NCI-H526 treated with DMSO at 0.1 percent for 48 hours (cell line): ENCODE measurements at regions not wholly inside any gene's neighbourhood (a gene's known extent, or its start where the extent isn't known, plus 50 kb on each side); places are given as distances from the start of the nearest gene placed in this dataset.
"Not testable (repeated sequence)": the region's sequence is repeated elsewhere in the genome, so short reads cannot be mapped to it uniquely, and the experiment has no call there.

Source experiments
- DNase-seq: peaks from one replicate; lab custom pipeline; 2025; lab: John Stamatoyannopoulos, UW

DNA sequence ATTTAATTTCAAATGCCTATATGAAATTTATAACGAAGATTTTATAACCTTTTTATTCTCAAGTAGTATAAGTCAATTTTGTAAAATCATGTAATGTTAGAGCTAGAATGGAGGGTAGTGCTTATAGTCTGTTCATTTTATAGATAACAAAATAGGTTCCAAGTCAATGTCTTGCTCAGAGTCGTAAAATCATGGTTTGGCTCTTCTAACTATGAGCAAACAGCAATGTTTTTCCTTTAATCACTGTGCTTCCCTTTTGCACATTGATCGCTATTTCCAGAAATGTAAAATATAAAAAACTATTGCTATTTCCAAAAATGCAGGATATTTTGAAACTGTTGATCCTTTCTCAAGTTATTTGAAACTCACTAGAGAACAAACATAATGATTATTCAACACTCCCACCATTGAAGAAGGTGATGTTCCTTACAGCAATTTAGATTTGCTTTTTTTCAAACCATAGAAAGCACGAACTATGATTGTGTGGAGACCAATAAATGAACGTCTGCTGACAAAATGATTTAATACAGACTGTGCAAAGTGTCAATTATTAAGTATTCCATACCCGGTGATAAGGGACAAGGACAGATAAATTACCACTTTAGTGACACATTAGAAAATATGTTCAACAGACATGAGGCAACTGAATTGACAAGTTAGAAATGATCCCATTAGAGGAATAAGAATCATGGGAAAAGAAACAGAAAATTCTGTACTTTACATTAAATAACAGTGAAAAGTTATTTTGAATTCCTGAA lies 412.1 kb upstream of the TECRL start:
- no peak for DNase-seq

DNA sequence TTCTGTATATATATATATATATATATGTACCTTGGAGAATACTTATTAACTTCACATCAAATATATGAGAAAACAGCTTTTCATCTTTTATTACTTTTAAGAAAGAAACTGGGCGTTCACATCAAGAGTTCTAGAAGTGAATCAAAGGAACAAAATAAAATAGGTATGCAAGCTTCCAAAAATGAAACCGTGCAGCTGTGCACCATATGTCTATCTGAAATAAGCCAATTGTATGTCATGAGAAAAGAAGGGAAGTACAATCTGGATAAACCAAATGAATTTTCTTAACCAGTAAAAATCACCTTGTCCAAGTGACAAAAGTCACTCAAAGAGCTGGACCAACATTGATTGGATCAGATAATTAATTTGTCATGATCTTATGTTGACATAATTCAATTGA lies 405.4 kb upstream of the TECRL start:
- DNase-seq = no peak

DNA sequence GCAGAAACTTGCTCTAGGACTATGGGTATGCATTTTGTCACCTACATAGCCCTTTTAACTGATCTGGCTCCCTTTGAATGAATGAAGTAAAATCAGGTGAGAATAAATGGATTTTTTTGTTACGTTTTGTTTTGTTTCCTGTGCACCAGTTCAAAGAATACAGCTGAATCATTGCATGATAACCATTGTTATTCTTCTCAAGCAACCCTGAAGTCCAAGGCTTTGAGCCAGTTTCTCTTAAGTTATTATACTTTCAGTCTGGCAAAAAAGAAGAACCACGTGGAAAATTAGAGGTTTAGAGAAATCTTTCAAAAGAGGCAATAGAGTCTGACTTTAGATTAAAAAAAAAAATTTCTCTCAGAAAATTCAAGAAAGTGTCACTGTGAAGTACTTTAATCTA lies 398.6 kb upstream of the TECRL start:
- no peak for DNase-seq

DNA sequence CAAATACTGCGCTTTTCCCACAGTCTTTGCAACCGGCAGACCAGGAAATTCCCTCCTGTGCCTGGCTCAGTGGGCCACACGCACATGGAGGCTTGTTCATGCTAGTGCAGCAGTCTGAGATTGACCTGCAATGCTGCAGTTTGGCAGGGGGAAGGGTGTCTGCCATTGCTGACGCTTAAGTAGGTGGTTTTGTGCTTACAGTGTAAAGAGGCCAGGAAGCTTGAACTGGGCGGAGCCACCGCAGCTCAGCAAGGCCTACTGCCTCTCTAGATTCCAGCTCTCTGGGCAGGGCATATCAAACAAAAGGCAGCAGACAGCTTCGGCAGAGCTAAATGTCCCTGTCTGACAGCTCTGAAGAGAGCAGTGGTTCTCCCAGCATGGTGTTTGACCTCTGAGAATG lies 390.5 kb upstream of the TECRL start:
- DNase-seq = no peak

DNA sequence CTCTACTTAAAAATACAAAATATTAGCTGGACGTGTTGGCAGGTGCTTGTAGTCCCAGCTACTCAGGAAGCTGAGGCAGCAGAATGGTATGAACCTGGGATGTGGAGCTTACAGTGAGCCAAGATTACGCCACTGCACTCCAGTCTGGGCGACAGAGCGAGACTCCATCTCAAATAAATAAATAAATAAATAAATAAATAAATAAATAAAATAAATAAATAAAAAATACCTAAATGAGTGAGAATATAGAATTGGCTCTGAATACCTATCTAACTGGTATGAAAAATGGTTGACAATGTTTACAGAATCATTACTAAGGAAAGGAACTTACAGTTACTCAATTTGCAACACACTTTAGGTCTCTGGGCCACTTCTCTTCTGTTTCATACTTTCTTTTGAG lies 389.6 kb upstream of the TECRL start:
- DNase-seq = not testable (repeated sequence)

DNA sequence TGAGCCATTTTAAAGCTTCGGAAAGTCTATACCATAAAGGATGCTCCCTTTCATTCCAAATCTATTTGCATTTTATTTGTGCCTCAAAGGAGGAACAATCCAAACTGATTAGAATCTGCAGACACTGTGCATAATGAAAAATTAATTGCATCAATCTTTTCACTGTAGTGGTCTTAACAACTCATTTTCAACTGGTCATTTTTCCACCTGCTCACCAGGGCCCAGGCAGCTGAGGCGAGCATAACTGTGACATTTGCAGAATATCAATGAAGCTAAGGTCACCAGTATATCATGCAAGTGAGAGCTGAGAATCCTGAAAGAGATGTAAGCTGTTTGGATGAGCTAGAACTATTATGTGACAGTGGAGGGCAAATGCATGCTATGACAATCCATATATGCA lies 387.3 kb upstream of the TECRL start:
- no peak for DNase-seq

DNA sequence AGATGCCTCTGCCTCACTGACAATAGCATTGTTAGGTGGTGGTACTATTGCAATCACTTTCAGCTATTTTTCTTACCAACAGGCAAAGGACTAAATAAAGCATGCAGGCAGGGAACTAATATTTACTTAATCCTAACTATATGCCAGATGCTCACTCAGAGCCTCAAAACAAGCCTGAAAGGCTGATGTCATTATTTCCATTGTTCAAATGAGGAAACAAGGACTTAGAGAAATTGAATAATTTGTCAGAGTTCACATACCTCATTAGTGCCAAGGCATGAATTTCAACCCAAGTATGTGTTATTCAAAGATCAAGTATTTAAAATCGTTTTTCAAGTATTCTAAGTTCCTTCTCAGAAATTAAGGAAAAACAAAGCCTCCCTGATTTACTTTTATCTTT lies 374.9 kb upstream of the TECRL start:
- no peak for DNase-seq

DNA sequence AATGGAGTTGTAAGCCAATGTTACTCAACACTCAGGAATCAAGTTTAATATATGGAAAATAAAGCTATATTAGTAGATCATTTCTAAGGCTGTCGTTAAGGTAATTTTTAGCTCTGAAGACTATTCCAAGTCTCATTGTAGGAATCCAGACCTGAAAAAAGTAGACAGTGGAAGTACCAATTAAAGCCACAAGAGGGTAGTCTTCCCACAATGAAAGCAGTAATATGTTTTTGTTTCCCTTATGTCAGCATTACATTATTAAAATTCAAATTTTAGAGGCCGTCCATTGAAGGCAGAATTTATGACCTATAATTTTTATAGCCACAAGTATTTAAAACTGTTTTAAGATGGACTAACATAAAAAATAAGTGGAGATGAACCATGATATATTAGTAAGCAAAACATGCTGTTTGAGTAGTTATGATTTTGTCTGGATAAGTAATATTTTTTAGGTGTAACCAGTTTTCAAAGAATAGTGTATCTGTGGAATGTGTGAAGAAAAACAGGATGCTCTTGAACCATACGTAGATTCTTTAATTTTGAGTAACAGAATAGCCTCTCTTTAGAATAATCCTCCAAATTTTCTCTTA lies 372.6 kb upstream of the TECRL start:
- DNase-seq = peak; percentile 61

DNA sequence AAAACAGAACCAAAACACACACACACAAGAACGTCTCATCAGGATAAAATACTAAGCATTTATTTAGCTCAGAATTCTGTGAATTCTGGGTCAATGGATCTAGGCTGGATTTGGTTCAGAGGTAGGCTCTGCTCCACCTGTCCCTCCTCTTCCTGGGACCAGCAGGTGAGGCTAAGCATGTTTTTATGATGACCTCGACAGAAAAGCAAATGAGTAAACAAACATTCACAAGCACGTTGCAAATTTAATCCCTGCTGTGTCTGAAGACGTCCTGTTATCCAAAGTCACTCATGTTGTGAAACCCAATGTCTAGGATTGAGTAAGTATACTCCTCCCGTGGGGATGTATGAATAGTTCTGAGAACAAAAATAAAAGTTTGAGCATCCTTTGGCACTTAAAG lies 371.4 kb upstream of the TECRL start:
- DNase-seq = no peak

DNA sequence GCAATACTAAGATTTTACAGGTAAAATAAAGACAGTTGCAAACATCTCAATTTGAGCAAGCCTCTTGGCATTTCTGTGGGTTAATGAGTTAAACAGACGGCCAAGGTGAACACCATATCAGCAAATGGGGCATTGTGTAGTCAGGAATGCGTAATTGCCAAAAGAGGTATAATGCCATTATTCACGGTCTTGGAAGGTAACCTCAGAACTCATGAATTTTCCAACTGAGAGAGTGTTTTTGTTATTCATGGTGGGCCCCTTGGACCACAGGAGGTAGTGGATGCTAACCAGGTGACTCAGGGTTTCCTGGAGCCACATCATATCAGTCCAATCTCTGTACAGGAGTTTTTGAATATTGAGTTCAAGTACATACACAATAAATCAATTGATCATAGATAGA lies 368.0 kb upstream of the TECRL start:
- no peak for DNase-seq

DNA sequence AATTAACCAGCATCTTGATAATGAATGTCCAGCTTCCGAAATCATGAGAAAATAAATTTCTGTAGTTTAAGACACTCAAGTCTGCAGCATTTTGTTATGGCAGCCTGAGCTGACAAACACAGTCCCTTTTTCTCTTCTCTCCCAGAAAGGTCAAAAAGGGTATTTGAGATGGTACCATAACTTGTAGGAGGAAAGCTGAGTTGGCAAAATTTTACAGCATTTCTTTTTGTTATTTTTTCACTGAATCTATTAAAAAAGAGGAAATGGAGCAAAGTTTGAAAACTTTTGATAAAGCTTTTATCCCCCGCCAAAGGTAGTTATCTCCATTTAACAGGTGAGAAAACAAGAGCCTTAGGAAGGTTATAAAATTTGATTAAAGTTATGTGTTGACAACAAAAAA lies 367.6 kb upstream of the TECRL start:
- no peak for DNase-seq

DNA sequence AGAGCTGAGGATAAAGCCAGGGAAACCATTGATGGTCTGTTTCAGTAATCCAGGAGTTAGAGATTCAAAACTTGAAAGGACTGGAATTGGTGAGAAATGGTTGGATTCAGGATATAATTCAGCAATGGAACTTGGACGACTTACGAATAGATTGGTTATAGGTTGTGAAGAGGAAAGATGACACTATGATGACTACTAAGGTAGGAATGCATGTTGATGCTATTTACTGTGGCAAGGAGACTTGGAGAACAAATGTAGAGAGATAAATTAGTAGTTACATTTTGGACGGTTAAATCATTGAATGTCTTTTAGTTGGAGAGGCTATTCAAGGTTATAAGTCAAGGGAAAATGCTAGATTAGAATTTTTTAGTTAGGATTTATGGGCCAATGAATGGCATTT lies 365.4 kb upstream of the TECRL start:
- no peak for DNase-seq

DNA sequence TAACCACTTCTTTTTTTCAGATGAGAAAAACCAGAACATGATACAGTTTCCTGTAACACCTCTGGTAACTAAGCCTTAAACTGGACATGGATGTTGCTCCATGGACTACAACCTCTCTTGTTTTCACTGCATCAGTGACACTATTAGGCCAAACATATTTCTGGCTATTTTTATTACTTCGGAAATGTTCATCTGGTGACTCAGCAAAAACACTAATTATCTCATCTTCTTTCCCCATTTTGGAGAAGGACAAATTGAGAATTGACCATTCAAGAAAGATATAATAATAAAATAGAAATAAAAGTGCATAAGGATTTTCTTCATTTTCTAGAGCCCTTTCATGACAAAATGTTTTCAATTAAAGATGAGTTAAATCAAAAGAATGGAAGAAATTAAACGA lies 361.9 kb upstream of the TECRL start:
- no peak for DNase-seq

DNA sequence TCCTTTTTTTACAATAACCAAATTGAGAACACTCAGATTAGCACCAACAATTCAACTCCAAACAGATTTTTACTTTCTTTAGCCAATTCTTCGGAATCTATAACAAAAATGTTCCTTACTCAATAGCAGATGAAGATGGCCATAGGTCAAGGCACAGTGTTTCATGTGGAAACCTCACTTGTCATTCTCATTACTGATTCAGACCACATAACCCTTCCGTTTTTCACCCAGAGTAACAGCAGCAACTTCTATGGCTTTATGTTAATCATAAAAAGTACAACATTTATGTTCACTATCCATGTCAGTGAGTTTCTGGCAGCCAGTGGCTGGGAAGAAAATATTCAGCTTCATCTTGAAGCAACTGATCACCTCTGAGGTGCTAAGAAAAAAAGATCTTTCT lies 358.3 kb upstream of the TECRL start:
- no peak for DNase-seq

DNA sequence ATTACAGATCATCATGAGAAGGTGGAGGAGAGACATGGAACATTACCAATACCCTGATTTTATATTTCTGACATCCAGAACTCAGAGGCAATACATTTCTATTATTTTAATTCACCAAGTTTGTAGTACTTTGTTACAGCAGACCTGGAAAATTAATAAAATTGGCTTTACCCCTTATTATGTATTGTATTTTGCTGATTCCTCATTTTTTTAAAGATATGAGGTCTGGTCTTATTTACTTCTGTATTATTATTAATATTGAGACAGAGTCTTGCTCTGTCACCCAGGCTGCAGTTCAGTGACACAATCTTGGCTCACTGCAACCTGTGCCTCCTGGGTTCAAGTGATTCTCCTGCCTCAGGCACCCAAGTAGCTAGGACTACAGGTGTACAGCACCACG lies 357.3 kb upstream of the TECRL start:
- DNase-seq = no peak

DNA sequence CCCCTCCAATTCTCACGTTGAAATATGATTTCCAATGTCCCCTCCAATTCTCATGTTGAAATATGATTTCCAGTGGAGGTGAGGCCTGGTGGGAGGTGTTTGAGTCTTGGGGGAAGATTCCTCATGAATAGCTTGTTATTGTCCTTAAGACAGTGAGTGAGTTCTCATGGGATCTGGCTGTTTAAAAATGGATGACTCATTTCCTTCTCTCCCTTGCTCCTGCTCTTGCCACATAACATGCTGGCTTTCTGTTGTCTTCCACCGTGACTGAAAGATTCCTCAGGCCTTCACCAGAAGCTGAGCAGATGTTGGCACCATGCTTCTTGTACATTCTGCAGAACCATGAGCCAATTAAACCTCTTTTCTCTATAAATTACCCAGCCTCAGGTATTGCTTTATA lies 346.8 kb upstream of the TECRL start:
- DNase-seq = no peak

DNA sequence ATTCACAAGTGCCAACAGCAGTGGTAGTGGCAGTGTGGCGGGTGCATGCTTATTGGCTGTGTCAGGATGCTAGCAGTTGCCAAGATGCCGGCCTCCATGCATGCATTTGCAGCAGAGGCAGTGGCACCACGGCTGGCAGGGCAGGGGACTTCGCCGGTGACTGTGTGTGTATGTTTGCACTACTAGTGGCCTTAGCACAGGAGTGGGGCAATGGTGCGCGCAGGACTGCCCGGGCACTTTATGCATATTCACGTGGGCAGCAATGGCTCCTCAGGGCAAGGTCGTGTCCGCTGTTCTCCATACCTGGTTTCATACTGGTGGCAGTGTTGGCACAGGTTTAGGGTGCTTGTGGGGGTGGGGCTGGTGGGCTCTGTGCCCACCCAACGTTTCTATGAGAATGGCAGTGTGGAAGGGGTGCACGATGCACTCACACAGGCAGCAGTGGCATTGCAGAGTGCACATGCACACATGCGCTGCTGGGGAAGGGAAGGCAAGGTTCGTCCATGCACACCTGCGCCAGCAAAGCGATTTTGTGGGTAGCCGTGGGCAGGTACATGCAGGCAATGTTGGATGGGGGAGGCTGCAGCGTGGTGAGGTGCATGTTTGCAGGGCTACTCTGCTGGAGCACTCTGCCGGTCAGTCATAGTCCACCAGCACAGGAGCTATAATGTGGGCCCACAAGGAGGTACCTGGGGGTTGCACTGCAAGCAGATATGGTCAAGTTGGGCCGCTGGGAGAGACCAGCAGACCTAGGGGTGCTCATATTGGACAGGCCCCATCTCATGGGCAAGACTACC lies 338.9 kb upstream of the TECRL start:
- no peak for DNase-seq

DNA sequence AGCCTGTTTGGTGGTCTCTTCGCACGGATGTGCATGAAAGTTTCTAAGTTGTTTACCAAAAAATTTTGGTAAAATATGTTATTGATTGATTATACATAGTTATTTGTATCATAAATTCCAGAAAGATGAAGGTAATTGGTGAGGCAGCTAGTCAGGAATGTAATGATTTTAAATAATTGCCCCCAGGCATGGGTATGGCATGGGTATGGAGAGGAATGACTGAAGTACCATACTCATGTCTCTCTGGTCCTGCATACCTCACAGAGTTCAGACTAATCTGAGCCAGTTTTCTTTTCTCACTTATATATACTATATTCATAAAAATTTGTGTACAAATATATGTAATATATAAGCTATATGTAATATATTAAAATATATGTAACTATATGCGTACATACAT lies 329.0 kb upstream of the TECRL start:
- no peak for DNase-seq

DNA sequence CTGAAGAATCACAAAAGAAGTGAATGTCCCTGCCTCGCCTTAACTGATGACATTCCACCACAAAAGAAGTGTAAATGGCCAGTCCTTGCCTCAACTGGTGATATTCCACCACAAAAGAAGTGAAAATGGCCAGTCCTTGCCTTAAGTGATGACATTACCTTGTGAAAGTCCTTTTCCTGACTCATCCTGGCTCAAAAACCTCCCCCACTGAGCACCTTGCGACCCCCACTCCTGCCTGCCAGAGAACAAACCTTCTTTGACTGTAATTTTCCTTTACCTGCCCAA lies 328.5 kb upstream of the TECRL start:
- not testable (repeated sequence) for DNase-seq

DNA sequence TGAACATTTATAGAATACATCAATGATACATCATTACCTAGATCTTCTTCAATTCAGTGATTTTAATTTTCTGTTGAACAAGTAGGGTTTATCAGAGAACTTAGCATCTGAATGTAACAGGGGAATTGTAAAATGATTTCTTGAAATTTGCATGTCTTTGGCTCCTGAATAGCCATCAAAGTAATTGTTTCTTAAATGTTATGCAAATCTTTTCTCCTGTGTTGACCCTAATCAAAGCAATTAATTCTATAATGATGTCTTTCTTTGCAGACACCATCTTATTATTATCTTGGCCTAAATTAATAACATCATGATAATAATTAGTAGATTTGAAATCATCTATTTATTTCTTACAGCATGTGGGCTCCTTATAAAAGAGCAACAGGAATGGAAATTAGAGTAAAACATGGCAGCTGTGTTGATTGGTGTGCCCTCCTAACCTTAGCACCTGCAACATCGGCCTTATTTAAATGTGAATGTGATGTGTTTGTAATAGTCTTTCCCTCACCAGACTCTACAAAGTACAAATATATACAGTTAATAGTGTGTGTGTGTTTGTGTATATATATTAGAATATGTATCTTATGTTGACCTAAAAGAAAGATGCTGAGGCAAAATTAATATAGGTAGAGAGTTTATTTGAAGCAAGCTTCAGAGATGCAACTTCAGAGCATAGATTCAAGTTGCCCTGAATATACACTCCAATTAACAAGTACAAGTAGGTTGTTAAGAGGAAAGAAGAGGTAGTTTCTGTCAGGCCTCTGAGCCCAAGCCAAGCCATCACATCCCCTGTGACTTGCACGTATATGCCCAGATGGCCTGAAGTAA lies 328.0 kb upstream of the TECRL start:
- DNase-seq = no peak

DNA sequence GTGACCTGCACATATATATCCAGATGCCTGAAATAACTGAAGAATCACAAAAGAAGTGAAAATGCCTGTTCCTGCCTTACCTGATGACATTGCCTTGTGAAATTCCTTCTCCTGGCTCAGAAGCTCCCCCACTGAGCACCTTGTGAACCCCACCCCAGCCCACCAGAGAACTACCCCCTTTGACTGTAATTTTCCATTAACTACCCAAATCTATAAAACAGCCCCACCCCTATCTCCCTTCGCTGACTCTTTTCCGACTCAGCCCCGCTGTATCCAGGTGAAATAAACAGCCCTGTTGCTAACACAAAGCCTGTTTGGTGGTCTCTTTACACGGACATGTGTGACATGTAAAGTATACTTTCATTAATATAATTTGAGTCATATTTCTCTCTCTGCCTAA lies 320.3 kb upstream of the TECRL start:
- no peak for DNase-seq

DNA sequence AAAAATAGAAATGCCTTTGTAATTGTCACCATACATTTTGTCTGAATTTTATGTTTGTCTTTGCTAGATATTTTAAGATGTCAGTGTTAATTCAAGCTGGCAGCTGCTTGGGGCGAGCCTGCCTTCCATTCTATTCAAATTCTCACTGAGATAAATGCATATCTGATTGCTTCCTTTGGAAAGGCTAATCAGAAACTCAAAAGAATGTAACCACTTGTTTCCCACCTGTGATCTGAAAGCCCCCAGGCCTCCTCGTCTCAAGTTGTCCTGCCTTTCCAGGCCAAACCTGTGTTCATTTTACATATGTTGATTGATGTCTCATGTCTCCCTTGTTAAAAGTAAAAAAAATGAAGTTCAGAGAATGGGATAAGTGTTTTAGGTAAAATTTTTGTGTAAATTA lies 318.7 kb upstream of the TECRL start:
- no peak for DNase-seq

DNA sequence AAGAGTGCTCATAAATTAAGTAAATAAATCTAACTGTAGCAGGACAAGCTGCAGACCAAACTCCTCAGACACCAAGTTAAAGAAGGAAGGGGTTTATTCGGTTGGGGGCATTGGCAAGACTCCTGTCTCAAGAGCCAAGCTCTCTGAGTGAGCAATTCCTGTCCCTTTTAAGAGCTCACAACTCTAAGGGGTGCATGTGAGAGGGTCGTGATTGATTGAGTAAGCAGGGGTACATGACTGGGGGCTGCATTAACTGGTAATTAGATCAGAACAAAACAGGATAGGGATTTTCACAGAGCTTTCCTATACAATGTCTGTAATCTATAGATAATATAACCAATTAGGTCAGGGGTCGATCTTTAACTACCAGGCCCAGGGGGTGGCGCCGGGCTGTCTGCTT lies 318.1 kb upstream of the TECRL start:
- DNase-seq = not testable (repeated sequence)
